ENCODE measurements at regions not wholly inside any gene's neighbourhood (a gene's known extent, or its start where the extent isn't known, plus 50 kb on each side); places are given as distances from the start of the nearest gene placed in this dataset.

DNA sequence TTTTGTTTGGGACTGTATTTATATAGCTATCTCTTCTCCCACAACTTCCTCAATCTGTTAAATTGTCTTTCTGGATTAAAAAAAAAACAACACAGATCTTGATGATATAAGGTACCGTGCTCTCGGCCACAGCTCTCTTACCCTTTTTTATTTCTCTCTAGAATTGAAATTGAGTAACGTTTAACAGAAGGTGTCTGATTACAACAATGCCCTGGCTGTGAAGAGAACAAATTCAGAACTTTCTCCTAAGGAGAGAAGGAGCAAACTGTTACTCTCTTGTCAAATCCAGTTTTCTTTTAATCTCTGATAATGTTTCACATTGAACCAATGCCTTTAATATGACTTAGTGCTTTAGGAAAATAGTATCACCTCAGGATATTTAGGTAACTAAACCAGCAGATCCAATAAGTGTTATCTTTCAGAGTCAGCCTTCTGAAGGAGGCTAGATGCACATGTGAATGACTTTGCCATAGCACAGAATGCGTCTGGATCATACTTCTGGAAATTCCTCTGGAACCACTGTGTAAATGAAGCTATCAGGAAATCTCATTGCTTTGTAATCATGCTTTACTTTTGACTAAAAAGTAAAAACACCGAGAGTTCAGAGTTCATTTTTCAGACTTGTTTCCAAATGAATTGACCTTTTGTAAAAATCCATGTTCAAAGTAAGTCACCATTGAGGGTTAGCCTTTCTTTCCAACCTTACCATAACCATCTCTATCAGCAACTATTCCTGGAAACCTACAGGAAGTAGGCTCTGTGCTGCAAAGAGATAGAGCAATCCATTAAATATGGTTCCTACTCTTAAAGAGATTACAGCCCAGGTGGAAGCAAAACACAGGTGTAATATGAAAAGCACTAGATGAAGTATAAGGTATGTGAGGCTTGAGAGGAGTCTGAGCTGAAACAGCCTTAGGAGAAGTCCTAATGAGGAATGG is 147.0 kb upstream of the OSR1 start:
- H3K4me1 Mint-ChIP-seq (ENCODE audit: low read depth) = no peaks in the 10 kb centered on the region
- no peak overlapping the region for H3K4me3 Mint-ChIP-seq
- DNase-seq = no peak
- no peak overlapping the region for H3K27ac Mint-ChIP-seq
- H3K36me3 Mint-ChIP-seq (ENCODE audit: low read depth) = no peaks in the 10 kb centered on the region
- peaks cover 38% of the 10 kb centered on the region for H3K27me3 Mint-ChIP-seq
- H3K9me3 Mint-ChIP-seq = no peaks in the 10 kb centered on the region

GRCh38 chr2:19504400-19505198 is 146.2 kb upstream of the OSR1 start:
- DNase-seq = no peak
- no peaks in the 10 kb centered on the region for H3K9me3 Mint-ChIP-seq
- H3K4me1 Mint-ChIP-seq (ENCODE audit: low read depth) = no peaks in the 10 kb centered on the region
- no peaks in the 10 kb centered on the region for H3K36me3 Mint-ChIP-seq (ENCODE audit: low read depth)
- no peak overlapping the region for H3K4me3 Mint-ChIP-seq
- H3K27me3 Mint-ChIP-seq = peaks cover 38% of the 10 kb centered on the region
- H3K27ac Mint-ChIP-seq = no peak overlapping the region

DNA sequence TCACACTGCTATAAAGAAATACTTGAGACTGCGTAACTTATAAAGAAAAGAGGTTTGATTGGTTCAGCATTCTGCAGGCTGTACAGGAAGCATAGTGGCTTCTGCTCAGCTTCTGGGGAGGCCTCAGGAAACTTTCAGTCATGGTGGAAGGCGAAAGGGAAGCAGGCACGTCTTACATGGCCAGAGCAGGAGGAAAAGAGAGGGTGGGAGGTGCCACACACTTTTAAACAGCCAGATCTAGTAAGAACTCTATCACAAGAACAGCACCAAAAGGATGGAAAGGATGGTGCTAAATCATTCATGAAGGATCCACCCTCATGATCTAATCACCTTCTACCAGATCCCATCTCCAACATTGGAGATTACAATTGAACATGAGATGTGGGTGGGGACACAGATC is 145.5 kb upstream of the OSR1 start:
- Mint-ChIP-seq H3K4me3 (no peak overlapping the region), H3K9me3 (no peaks in the 10 kb centered on the region), H3K4me1 (ENCODE audit: low read depth) (no peaks in the 10 kb centered on the region), H3K27ac (no peak overlapping the region), H3K36me3 (ENCODE audit: low read depth) (no peaks in the 10 kb centered on the region), H3K27me3 (peaks cover 37% of the 10 kb centered on the region)
- no peak for DNase-seq

- Mint-ChIP-seq H3K9me3 (no peaks in the 10 kb centered on the region), H3K4me3 (no peak overlapping the region), H3K27me3 (peaks cover 34% of the 10 kb centered on the region)
Measured at GRCh38 chr2:19503406-19503805, 145.0 kb upstream of the OSR1 start.

DNA sequence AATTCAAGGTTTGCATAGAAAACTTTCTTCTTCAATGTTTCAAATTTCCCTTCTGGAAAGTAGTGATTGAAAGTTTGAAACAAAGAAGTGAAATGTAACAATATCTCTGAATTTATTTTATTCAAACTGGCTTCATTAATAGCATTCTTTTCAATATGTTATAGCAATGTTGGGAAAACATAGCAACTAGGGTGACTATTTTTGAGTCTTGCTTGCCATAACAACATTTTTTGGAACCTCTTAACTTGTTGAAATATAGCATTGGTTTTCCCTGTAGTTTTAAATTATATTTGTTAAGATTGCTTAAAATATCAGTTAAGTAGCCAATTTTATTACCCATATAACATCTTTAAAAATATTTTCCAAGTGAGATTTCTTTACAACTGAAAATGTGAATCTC is 141.7 kb upstream of the OSR1 start:
- Mint-ChIP-seq H3K4me3 (no peak overlapping the region), H3K9me3 (no peaks in the 10 kb centered on the region), H3K4me1 (ENCODE audit: low read depth) (no peaks in the 10 kb centered on the region), H3K27ac (no peak overlapping the region), H3K36me3 (ENCODE audit: low read depth) (no peaks in the 10 kb centered on the region), H3K27me3 (peaks cover 18% of the 10 kb centered on the region)
- no peak for DNase-seq

More at GRCh38 chr2:19503406-19503805, 145.0 kb upstream of the OSR1 start:
- no peak for DNase-seq
- Mint-ChIP-seq H3K4me1 (ENCODE audit: low read depth) (no peaks in the 10 kb centered on the region), H3K36me3 (ENCODE audit: low read depth) (no peaks in the 10 kb centered on the region), H3K27ac (no peak overlapping the region)

GRCh38 chr2:19496646-19497045 is 138.2 kb upstream of the OSR1 start:
- Mint-ChIP-seq H3K27me3 (peaks cover 19% of the 10 kb centered on the region), H3K4me3 (no peak overlapping the region), H3K36me3 (ENCODE audit: low read depth) (no peaks in the 10 kb centered on the region), H3K9me3 (no peaks in the 10 kb centered on the region), H3K27ac (no peak overlapping the region), H3K4me1 (ENCODE audit: low read depth) (no peaks in the 10 kb centered on the region)
- DNase-seq = no peak

- Mint-ChIP-seq H3K4me1 (ENCODE audit: low read depth) (no peaks in the 10 kb centered on the region), H3K36me3 (ENCODE audit: low read depth) (no peaks in the 10 kb centered on the region), H3K27me3 (peaks cover 35% of the 10 kb centered on the region), H3K4me3 (no peak overlapping the region), H3K9me3 (no peaks in the 10 kb centered on the region), H3K27ac (no peak overlapping the region)
- DNase-seq = no peak
Measured at GRCh38 chr2:19494241-19494640, 135.8 kb upstream of the OSR1 start.

- H3K9me3 Mint-ChIP-seq = no peaks in the 10 kb centered on the region
- no peaks in the 10 kb centered on the region for H3K36me3 Mint-ChIP-seq (ENCODE audit: low read depth)
- no peak overlapping the region for H3K27ac Mint-ChIP-seq
- peaks cover 7% of the 10 kb centered on the region for H3K4me1 Mint-ChIP-seq (ENCODE audit: low read depth)
- no peak for DNase-seq
- no peak overlapping the region for H3K4me3 Mint-ChIP-seq
- H3K27me3 Mint-ChIP-seq = peaks cover 49% of the 10 kb centered on the region
Measured at GRCh38 chr2:19491796-19492195, 133.4 kb upstream of the OSR1 start.

DNA sequence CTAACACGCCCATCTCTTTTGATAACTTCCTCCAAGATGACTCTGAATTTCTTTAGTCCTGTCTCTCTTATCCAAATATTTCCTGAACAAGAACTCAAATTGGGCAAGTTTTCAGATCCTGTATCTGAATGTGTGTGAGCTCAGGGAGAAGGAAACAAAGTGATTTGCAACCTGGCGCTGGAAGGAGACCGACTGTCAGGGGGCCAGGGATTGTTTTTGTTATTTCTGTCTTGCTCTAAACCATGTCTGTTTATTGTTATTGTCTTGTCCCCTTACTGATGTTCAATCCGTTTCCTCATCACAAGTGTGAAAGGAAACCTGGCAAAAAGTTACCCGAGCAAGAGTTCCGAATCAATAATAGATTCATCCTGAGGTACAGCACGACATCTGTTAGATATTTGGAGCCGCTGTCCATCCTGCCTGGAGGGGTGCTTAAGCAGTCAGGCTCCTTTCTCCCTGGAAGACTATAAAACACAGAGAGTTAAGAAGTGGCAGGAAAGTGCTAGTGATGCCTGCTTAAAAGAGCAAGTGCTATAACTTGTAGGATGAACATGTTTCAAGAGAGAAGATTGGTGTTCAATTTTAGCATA is 132.5 kb upstream of the OSR1 start:
- Mint-ChIP-seq H3K27me3 (peaks cover 54% of the 10 kb centered on the region), H3K9me3 (no peaks in the 10 kb centered on the region), H3K36me3 (ENCODE audit: low read depth) (no peaks in the 10 kb centered on the region), H3K4me1 (ENCODE audit: low read depth) (peaks cover 7% of the 10 kb centered on the region), H3K4me3 (no peak overlapping the region), H3K27ac (no peak overlapping the region)
- no peak for DNase-seq

GRCh38 chr2:19488009-19488691 is 129.7 kb upstream of the OSR1 start:
- H3K27me3 Mint-ChIP-seq = peaks cover 51% of the 10 kb centered on the region
- H3K27ac Mint-ChIP-seq = peak overlapping the region; percentile 6
- peaks cover 7% of the 10 kb centered on the region for H3K4me1 Mint-ChIP-seq (ENCODE audit: low read depth)
- no peak overlapping the region for H3K4me3 Mint-ChIP-seq
- H3K36me3 Mint-ChIP-seq (ENCODE audit: low read depth) = no peaks in the 10 kb centered on the region
- DNase-seq = no peak
- no peaks in the 10 kb centered on the region for H3K9me3 Mint-ChIP-seq

DNA sequence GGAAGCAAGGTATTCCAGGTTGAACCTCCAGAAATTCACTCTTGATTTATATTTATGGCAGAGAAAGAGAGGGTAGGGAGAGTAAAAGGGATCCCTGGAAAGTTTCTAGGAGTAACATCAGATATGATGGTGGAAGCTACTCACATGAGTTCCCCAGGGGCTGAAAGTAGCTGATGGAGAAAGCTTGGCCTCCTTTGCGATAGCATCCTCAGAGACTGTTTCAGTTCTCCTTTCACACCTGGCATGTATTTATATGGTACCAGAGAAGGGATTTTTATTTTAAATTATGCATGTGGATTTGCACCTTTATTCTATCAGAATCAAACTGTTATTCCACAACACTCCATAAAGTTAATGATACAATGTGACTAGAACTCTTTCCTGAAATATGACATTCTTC is 126.3 kb upstream of the OSR1 start:
- peaks cover 7% of the 10 kb centered on the region for H3K4me1 Mint-ChIP-seq (ENCODE audit: low read depth)
- H3K27me3 Mint-ChIP-seq = peaks cover 22% of the 10 kb centered on the region
- H3K27ac Mint-ChIP-seq = no peak overlapping the region
- no peak for DNase-seq
- H3K9me3 Mint-ChIP-seq = no peaks in the 10 kb centered on the region
- no peak overlapping the region for H3K4me3 Mint-ChIP-seq
- H3K36me3 Mint-ChIP-seq (ENCODE audit: low read depth) = no peaks in the 10 kb centered on the region

DNA sequence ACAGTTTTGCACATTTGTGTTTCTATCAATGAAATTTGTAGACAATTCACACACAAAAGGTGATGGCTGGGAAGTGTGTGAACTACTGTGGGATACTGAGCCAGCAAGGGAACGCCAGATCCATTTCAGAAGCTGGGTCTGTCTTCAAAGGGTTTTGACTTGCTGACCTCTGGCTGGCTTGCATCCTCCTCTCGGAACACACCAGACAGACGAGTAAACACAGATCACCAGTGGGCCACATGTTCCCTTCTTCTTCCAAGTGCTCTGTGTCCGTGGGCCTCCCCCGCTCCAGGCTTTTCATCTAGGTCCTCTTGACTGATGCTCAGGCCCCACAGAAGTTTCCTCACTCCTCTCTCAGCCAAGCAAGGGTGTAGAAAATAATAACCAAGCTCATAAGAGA is 122.2 kb upstream of the OSR1 start:
- DNase-seq = no peak
- H3K27ac Mint-ChIP-seq = no peak overlapping the region
- H3K9me3 Mint-ChIP-seq = no peaks in the 10 kb centered on the region
- no peaks in the 10 kb centered on the region for H3K36me3 Mint-ChIP-seq (ENCODE audit: low read depth)
- peaks cover 2% of the 10 kb centered on the region for H3K27me3 Mint-ChIP-seq
- no peaks in the 10 kb centered on the region for H3K4me1 Mint-ChIP-seq (ENCODE audit: low read depth)
- no peak overlapping the region for H3K4me3 Mint-ChIP-seq

GRCh38 chr2:19479666-19480065 is 121.2 kb upstream of the OSR1 start:
- DNase-seq = no peak
- H3K27me3 Mint-ChIP-seq = peaks cover 6% of the 10 kb centered on the region
- H3K4me3 Mint-ChIP-seq = no peak overlapping the region
- no peaks in the 10 kb centered on the region for H3K9me3 Mint-ChIP-seq
- no peak overlapping the region for H3K27ac Mint-ChIP-seq
- no peaks in the 10 kb centered on the region for H3K36me3 Mint-ChIP-seq (ENCODE audit: low read depth)
- H3K4me1 Mint-ChIP-seq (ENCODE audit: low read depth) = peaks cover 5% of the 10 kb centered on the region

GRCh38 chr2:19478409-19478808 is 120.0 kb upstream of the OSR1 start:
- H3K27me3 Mint-ChIP-seq = peaks cover 10% of the 10 kb centered on the region
- H3K4me1 Mint-ChIP-seq (ENCODE audit: low read depth) = peaks cover 17% of the 10 kb centered on the region
- no peak overlapping the region for H3K27ac Mint-ChIP-seq
- H3K9me3 Mint-ChIP-seq = no peaks in the 10 kb centered on the region
- no peak for DNase-seq
- no peak overlapping the region for H3K4me3 Mint-ChIP-seq
- no peaks in the 10 kb centered on the region for H3K36me3 Mint-ChIP-seq (ENCODE audit: low read depth)

All from activated T-cell treated with anti-CD3 and anti-CD28 coated beads, Interleukin-2, amount 50 U/mL, for 24 hours (primary cell).